Neuronal stem cell (in vitro differentiated cells): ENCODE measurements at regions not wholly inside any gene's neighbourhood (a gene's known extent, or its start where the extent isn't known, plus 50 kb on each side); places are given as distances from the start of the nearest gene placed in this dataset.
"Not testable (repeated sequence)": the region's sequence is repeated elsewhere in the genome, so short reads cannot be mapped to it uniquely, and the experiment has no call there.

Experiments
- DNase-seq: peaks from one replicate; pipeline ENCODE4 v3.0.0-alpha.2; 2013; ENCODE audit warnings: low spot score
- H2AFZ ChIP-seq: one replicate; pipeline ENCODE4 v1.6.1; 2013; ENCODE audit warnings: mild to moderate bottlenecking, low read length, inconsistent platforms
- H2AK5ac ChIP-seq: 2 replicates; pipeline ENCODE4 v1.6.1; 2013; ENCODE audit warnings: low read depth, mild to moderate bottlenecking, inconsistent platforms, low read length, moderate library complexity, mixed read lengths
- H2BK120ac ChIP-seq: 2 replicates; pipeline ENCODE4 v1.6.1; 2013; ENCODE audit warnings: low read depth, mild to moderate bottlenecking, inconsistent platforms, low read length, moderate library complexity, mixed read lengths
- H2BK12ac ChIP-seq: one replicate; pipeline ENCODE4 v1.6.1; 2013; ENCODE audit warnings: low read length, inconsistent platforms
- H2BK15ac ChIP-seq: 2 replicates; pipeline ENCODE4 v1.6.1; 2013; ENCODE audit warnings: mild to moderate bottlenecking, low read length, inconsistent platforms, mixed read lengths
- H2BK5ac ChIP-seq: one replicate; pipeline ENCODE4 v1.6.1; 2013; ENCODE audit warnings: inconsistent platforms, mild to moderate bottlenecking, low read length, moderate library complexity
- H3K14ac ChIP-seq: one replicate; pipeline ENCODE4 v1.6.1; 2013; ENCODE audit warnings: low read length, inconsistent platforms
- H3K18ac ChIP-seq: 2 replicates; pipeline ENCODE4 v1.6.1; 2013; ENCODE audit warnings: low read length, inconsistent platforms
- H3K23ac ChIP-seq: 2 replicates; pipeline ENCODE4 v1.6.1; 2013; ENCODE audit warnings: low read depth, mild to moderate bottlenecking, mixed read lengths, low read length, inconsistent platforms; ENCODE audit not compliant: poor library complexity
- H3K27ac ChIP-seq: replicated peaks from 3 replicates; pipeline ENCODE4 v1.5.1; 2013; ENCODE audit warnings: low read length, inconsistent platforms
- H3K27me3 ChIP-seq, 3 experiments: 2 replicates each; pipeline ENCODE4 v1.6.1; 2013; ENCODE audit warnings: low read length in 3 of 3, mild to moderate bottlenecking in 2 of 3, inconsistent platforms in 1 of 3, low read depth in 1 of 3, mixed read lengths in 1 of 3, moderate library complexity in 1 of 3; ENCODE audit not compliant: control insufficient read depth in 3 of 3, insufficient read depth in 3 of 3
- H3K36me3 ChIP-seq, 2 donors: replicated peaks in 1 of 2; 2 replicates each; pipeline ENCODE4 v1.6.1; 2013; ENCODE audit warnings: low read length in 2 of 2; ENCODE audit not compliant: control insufficient read depth in 2 of 2, insufficient read depth in 2 of 2
- H3K4ac ChIP-seq: 2 replicates; pipeline ENCODE4 v1.6.1; 2013; ENCODE audit warnings: inconsistent platforms, mild to moderate bottlenecking, low read length, moderate library complexity
- H3K4me1 ChIP-seq, 2 donors: 1 replicate in 1 of 2; 2 replicates in 1 of 2; pipeline ENCODE4 v1.6.1; 2013; ENCODE audit warnings: low read length in 2 of 2, low read depth in 1 of 2; ENCODE audit not compliant: control insufficient read depth in 2 of 2, insufficient read depth in 1 of 2
- H3K4me2 ChIP-seq: one replicate; pipeline ENCODE4 v1.6.1; 2013; ENCODE audit warnings: mild to moderate bottlenecking, low read length, inconsistent platforms; ENCODE audit not compliant: insufficient read depth, poor library complexity, severe bottlenecking
- H3K4me3 ChIP-seq, 2 donors: 2 replicates each; pipeline ENCODE4 v1.5.1; 2013; ENCODE audit warnings: low read length in 2 of 2, mild to moderate bottlenecking in 2 of 2, inconsistent platforms in 1 of 2, moderate library complexity in 1 of 2
- H3K79me1 ChIP-seq: one replicate; pipeline ENCODE4 v1.6.1; 2013; ENCODE audit warnings: low read depth, mild to moderate bottlenecking, inconsistent platforms, low read length, moderate library complexity
- H3K9ac ChIP-seq: one replicate; pipeline ENCODE4 v1.6.1; 2013; ENCODE audit warnings: mild to moderate bottlenecking, low read depth, low read length, inconsistent platforms; ENCODE audit not compliant: poor library complexity
- H3K9me3 ChIP-seq, 2 donors: replicated peaks in 1 of 2; 2 replicates each; pipeline versions ENCODE3 to v1.6.1; 2013; ENCODE audit warnings: low read length in 2 of 2, mild to moderate bottlenecking in 2 of 2, inconsistent platforms in 1 of 2, low read depth in 1 of 2, mixed read lengths in 1 of 2, moderate library complexity in 1 of 2; ENCODE audit not compliant: control insufficient read depth in 2 of 2, insufficient read depth in 1 of 2
- H4K8ac ChIP-seq: one replicate; pipeline ENCODE4 v1.6.1; 2013; ENCODE audit warnings: low read depth, mild to moderate bottlenecking, inconsistent platforms, low read length, moderate library complexity
- H4K91ac ChIP-seq: one replicate; pipeline ENCODE4 v1.6.1; 2013; ENCODE audit warnings: low read length, low read depth, mild to moderate bottlenecking, inconsistent platforms; ENCODE audit not compliant: poor library complexity
- WGBS, 2 donors: extraction: QIAGEN DNeasy Blood & Tissue Kit; methylation state at CpG; one replicate each; pipeline ENCODE4 v1.1.7; 2013; ENCODE audit warnings: missing lambda C conversion rate in 2 of 2, mixed read lengths in 1 of 2; ENCODE audit not compliant: insufficient read length in 2 of 2, insufficient replicate concordance in 1 of 2; ENCODE audit errors: extremely low coverage in 2 of 2; 5-methylcytosine and 5-hydroxymethylcytosine counted together

DNA sequence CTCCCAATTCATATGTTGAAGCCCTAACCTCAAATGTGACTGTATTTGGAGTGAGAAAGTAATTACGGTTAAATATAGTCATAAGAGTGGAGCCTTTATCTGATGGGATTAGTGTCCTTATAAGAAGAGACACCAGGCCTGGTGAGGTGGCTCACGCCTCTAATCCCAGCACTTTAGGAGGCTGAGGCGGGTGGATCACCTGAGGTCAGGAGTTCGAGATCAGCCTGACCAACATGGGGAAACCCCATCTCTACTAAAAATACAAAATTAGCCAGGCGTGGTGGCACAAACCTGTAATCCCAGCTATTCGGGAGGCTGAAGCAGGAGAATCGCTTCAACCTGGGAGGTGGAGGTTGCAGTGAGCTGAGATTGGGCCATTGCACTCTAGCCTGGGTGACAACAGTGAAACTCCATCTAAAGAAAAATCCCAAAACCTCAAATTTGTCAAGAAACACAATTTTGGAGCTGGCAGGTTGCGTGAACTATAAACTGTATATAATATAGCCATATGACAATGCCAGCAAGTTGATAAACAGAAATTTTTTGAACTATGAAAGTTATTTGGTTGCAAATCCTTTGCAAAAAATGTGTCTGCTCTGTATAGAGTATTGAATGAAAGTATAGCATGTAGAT is 125.6 kb upstream of the ZNF217 start:
- not testable (repeated sequence) for H3K18ac ChIP-seq, H3K79me1 ChIP-seq, H2BK120ac ChIP-seq, H3K4ac ChIP-seq, H3K36me3 ChIP-seq, H2BK5ac ChIP-seq, H4K8ac ChIP-seq, H3K23ac ChIP-seq, H3K9ac ChIP-seq, H2BK12ac ChIP-seq, H2BK15ac ChIP-seq, H2AK5ac ChIP-seq, H3K14ac ChIP-seq, H3K4me3 ChIP-seq, H3K27ac ChIP-seq, H3K9me3 ChIP-seq, H2AFZ ChIP-seq, H3K27me3 ChIP-seq, DNase-seq, H4K91ac ChIP-seq, H3K4me1 ChIP-seq, H3K4me2 ChIP-seq
- no CpG with 5 or more reads among the region's 8 CpGs for WGBS, 2 donors

DNA sequence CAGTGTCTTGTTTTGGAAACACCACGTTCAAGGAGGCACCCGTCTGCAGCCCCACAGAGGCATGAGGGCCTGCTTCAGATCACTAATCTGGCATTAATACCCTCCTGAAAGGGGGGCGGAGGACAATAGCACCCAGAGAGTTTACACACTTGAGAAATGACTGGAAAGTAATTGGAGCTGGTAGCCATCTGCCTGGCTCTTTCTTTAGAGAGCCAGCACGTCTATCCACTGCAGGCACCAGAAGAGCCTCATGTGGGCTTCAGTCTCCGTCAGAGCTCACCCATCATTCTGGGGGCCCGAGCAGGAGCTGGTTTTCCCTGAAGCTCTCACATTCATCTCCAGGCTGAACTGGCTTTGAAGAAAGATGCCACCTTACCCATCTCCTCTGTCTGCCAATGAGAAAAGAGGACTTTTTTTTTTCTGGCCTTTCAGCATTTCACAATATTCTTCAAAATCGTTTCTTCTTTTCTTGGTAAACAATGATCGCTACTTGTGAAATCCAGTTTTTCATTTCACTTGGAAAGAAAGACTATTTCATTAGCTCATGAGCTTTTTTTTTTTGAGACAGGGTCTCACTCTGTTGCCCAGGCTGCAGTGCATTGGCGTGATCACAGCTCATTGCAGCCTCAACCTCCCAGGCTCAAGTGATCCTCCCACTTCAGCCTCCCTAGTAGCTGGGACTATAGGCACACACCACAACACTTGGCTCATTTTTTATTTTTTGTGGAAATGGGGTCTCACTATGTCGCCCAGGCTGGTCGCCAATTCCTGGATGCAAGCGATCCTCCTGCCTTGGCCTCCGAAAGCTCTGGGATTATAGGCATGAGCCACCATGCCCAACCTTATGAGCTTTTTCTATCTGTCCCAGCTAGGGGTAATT is 124.7 kb upstream of the ZNF217 start:
- Histone ChIP-seq H3K9ac (no peak overlapping the region), H3K4me1 (peaks cover 0 to 3% of the 10 kb centered on the region in 2 donors), H2AFZ (peak overlapping the region; percentile 62), H3K4me2 (no peak overlapping the region), H3K23ac (no peak overlapping the region), H4K8ac (no peak overlapping the region), H3K4me3 (no peak overlapping the region), H3K9me3 (no peaks in the 10 kb centered on the region), H2BK15ac (no peak overlapping the region), H3K4ac (no peak overlapping the region), H2BK5ac (no peak overlapping the region), H2BK12ac (no peak overlapping the region), H2AK5ac (no peak overlapping the region), H3K36me3 (no peaks in the 10 kb centered on the region), H3K27me3 (no peaks in the 10 kb centered on the region), H3K18ac (peak overlapping the region; percentile 33), H3K14ac (no peak overlapping the region), H3K27ac (no peak overlapping the region), H4K91ac (no peak overlapping the region), H3K79me1 (no peaks in the 10 kb centered on the region), H2BK120ac (no peak overlapping the region)
- WGBS, 2 donors = no CpG with 5 or more reads among the region's 13 CpGs
- no peak for DNase-seq

DNA sequence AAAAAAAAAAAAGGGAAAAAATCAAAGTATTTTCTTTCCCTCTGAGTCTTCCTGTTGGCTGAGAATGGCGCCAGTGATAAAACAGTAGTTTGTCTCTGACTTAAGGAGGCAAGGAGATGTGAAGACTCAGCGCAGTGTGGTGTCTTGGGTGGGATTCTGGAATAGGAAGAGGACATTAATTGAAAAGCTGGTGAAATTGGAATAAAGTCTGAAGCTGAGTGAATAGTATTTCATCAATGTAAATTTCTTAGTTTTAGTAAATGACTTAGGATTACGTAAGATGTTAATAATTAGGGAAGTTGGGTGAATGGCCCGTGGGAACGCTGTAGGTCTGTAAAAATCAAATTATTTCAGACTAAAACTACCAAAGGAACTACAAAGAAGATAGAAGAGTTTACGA is 122.8 kb upstream of the ZNF217 start:
- H3K23ac ChIP-seq = no peak overlapping the region
- H3K9me3 ChIP-seq = no peaks in the 10 kb centered on the region
- H2BK5ac ChIP-seq = no peak overlapping the region
- H2BK12ac ChIP-seq = no peak overlapping the region
- no peak overlapping the region for H2AK5ac ChIP-seq
- WGBS, 2 donors = 100% methylated on average over 1 to 2 of the region's 6 CpGs
- H3K18ac ChIP-seq = no peak overlapping the region
- H2BK120ac ChIP-seq = no peak overlapping the region
- H3K4me2 ChIP-seq = no peak overlapping the region
- H3K4ac ChIP-seq = no peak overlapping the region
- H3K14ac ChIP-seq = no peak overlapping the region
- no peak overlapping the region for H4K91ac ChIP-seq
- no peaks in the 10 kb centered on the region for H3K27me3 ChIP-seq
- no peak overlapping the region for H2BK15ac ChIP-seq
- H2AFZ ChIP-seq = no peak overlapping the region
- peaks cover 8 to 11% of the 10 kb centered on the region in 2 donors for H3K4me1 ChIP-seq
- no peak overlapping the region for H3K4me3 ChIP-seq
- no peak for DNase-seq
- H4K8ac ChIP-seq = no peak overlapping the region
- H3K79me1 ChIP-seq = no peaks in the 10 kb centered on the region
- H3K27ac ChIP-seq = no peak overlapping the region
- H3K9ac ChIP-seq = no peak overlapping the region
- H3K36me3 ChIP-seq = no peaks in the 10 kb centered on the region

DNA sequence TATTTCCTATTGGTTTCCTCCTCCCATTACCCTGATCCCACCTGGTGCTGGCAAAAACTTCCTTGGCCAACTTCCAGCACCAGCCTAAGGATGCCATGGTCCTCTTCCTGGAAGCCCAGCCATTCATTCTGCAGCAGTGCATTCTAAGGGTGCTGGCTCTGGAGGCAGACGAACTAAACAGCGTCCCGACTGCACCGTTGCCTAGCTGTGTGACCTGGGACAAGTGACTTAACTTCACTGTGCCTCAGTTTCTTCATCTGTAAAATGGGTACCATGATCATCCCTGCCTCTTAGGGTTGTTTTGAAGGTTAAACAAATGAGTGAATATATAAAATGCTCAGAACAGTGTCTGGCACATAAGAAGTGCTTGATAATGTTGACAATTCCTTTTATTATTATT is 120.9 kb upstream of the ZNF217 start:
- no peak overlapping the region for H2BK5ac ChIP-seq
- no peaks in the 10 kb centered on the region for H3K27me3 ChIP-seq
- no peak overlapping the region for H3K14ac ChIP-seq
- H3K27ac ChIP-seq = no peak overlapping the region
- H3K4ac ChIP-seq = no peak overlapping the region
- no peaks in the 10 kb centered on the region for H3K36me3 ChIP-seq
- no peak overlapping the region for H2BK15ac ChIP-seq
- no peak overlapping the region for H2BK120ac ChIP-seq
- no peaks in the 10 kb centered on the region for H3K79me1 ChIP-seq
- H4K91ac ChIP-seq = no peak overlapping the region
- no peak overlapping the region for H3K4me2 ChIP-seq
- DNase-seq = no peak
- H3K18ac ChIP-seq = no peak overlapping the region
- H2AK5ac ChIP-seq = no peak overlapping the region
- WGBS, 2 donors = no CpG with 5 or more reads among the region's 4 CpGs
- no peak overlapping the region for H4K8ac ChIP-seq
- no peak overlapping the region for H3K4me3 ChIP-seq
- no peaks in the 10 kb centered on the region for H3K9me3 ChIP-seq
- no peak overlapping the region for H3K9ac ChIP-seq
- no peak overlapping the region for H3K23ac ChIP-seq
- H2AFZ ChIP-seq = no peak overlapping the region
- H2BK12ac ChIP-seq = no peak overlapping the region
- peaks cover 8 to 11% of the 10 kb centered on the region in 2 donors for H3K4me1 ChIP-seq
